Thyroid gland (tissue), 4 donors: ENCODE measurements at regions not wholly inside any gene's neighbourhood (a gene's known extent, or its start where the extent isn't known, plus 50 kb on each side); places are given as distances from the start of the nearest gene placed in this dataset.

Source experiments
- DNase-seq, 2 donors: peaks; one replicate each; pipeline ENCODE4 v3.0.0-alpha.2; 2019
- H3K27ac ChIP-seq, 3 donors: fragments of 200-600 bp; sonication (generic); 1 replicate in 2 of 3; 2 replicates in 1 of 3; pipeline ENCODE4 v1.5.1; 2016 to 2019; ENCODE audit warnings: mild to moderate bottlenecking in 1 of 3, moderate library complexity in 1 of 3
- H3K27me3 ChIP-seq: fragments of 200-600 bp; sonication (generic); one replicate; pipeline ENCODE4 v1.5.1; 2019
- H3K36me3 ChIP-seq, 2 donors: fragments of 200-600 bp; sonication (generic); one replicate each; pipeline ENCODE4 v1.5.1; 2016 to 2019
- H3K4me1 ChIP-seq, 2 donors: fragments of 200-600 bp; sonication (generic); one replicate each; pipeline ENCODE4 v1.5.1; 2017 to 2019
- H3K4me3 ChIP-seq, 3 donors: fragments of 200-600 bp; sonication (generic); replicated peaks in 1 of 3; 1 replicate in 2 of 3; 2 replicates in 1 of 3; pipeline ENCODE4 v1.5.1; 2016; ENCODE audit warnings: mild to moderate bottlenecking in 1 of 3
- H3K9me3 ChIP-seq: fragments of 200-600 bp; sonication (generic); one replicate; pipeline ENCODE4 v1.5.1; 2017
- POLR2A ChIP-seq, 2 donors: fragments of 450-650 bp; IDR thresholded peaks; one replicate each; pipeline ENCODE4 v1.6.1; 2017; ENCODE audit warnings: antibody characterized with exemption in 2 of 2, mild to moderate bottlenecking in 2 of 2, moderate library complexity in 1 of 2
- WGBS, 2 donors: methylation state at CpG; one replicate each; pipeline ENCODE4 v1.1.5; 2017; 5-methylcytosine and 5-hydroxymethylcytosine counted together
- intact Hi-C: fragments of 100-400 bp; cut with DNase I; formaldehyde crosslinking; loops from one replicate; pipeline ENCODE4 v1.15.1; 2023
- TF ChIP-seq, protein P1 (sequence below), 6 experiments: fragments of 200-600 bp in 3 of 6; fragments of 450-650 bp in 3 of 6; sonication (generic) in 3 of 6; IDR thresholded peaks; one replicate each; pipeline ENCODE4 v1.5.1; 2016 to 2019; ENCODE audit warnings: antibody characterized with exemption in 6 of 6, mild to moderate bottlenecking in 2 of 6, inconsistent platforms in 1 of 6, moderate library complexity in 1 of 6

DNA sequence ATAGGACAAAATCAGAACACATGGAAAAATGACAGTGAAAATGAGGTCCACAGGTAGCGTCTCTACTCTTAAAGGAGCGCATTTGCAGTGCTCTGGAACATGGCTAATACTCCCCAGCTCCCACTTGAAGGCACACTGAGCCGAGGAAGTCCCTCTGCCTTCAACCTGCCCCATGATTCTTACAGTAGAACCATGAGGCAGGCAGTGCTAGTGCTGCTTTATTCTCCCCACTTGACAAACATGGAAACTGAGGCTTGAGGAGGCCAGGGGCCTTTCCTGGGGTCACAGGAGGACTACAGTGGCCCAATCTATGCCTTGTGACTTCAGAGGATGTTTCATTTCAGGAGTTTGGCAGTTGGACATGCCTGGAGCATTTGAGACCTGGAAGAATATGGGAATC lies 244.1 kb upstream of the MAF start:
- TF ChIP-seq, protein P1, sequence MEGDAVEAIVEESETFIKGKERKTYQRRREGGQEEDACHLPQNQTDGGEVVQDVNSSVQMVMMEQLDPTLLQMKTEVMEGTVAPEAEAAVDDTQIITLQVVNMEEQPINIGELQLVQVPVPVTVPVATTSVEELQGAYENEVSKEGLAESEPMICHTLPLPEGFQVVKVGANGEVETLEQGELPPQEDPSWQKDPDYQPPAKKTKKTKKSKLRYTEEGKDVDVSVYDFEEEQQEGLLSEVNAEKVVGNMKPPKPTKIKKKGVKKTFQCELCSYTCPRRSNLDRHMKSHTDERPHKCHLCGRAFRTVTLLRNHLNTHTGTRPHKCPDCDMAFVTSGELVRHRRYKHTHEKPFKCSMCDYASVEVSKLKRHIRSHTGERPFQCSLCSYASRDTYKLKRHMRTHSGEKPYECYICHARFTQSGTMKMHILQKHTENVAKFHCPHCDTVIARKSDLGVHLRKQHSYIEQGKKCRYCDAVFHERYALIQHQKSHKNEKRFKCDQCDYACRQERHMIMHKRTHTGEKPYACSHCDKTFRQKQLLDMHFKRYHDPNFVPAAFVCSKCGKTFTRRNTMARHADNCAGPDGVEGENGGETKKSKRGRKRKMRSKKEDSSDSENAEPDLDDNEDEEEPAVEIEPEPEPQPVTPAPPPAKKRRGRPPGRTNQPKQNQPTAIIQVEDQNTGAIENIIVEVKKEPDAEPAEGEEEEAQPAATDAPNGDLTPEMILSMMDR (IDR thresholded peaks at IDR 0.05) = no peak
- TF ChIP-seq POLR2A (IDR thresholded peaks at IDR 0.05) = no peak
- 89 to 94% methylated on average over 3 of the region's 3 CpGs for WGBS, 2 donors
- Histone ChIP-seq H3K9me3 (no peaks in the 10 kb centered on the region), H3K4me3 (no peak overlapping the region), H3K36me3 (no peaks in the 10 kb centered on the region), H3K4me1 (no peaks in the 10 kb centered on the region), H3K27ac (no peak overlapping the region), H3K27me3 (no peaks in the 10 kb centered on the region)
- intact Hi-C loops = no loop called here
- no peak for DNase-seq

DNA sequence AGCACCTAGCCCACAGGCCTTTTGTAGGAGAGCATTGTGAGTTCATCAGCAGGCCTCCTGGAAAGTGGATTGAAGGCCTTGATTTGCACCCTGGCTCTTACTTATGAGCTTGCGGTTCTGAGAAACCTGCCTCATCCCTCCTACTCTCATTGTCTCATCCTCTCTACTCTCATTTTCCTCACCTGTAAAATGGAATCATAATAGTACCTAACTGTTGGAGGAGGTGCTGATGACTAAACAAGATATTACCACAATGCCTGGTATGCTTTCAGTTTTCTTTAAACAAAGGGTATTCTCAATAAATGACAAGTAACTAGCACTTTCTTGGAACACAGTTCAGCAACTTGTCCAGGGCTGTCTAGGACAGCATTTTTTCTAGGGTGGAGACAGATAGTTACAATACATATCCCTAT lies 243.1 kb upstream of the MAF start:
- intact Hi-C loops = no loop called here
- Histone ChIP-seq H3K27me3 (no peaks in the 10 kb centered on the region), H3K36me3 (no peaks in the 10 kb centered on the region), H3K9me3 (no peaks in the 10 kb centered on the region), H3K4me1 (no peaks in the 10 kb centered on the region), H3K27ac (no peak overlapping the region), H3K4me3 (no peak overlapping the region)
- no peak for DNase-seq
- 93 to 97% methylated on average over 1 of the region's 1 CpG for WGBS, 2 donors
- TF ChIP-seq POLR2A (IDR thresholded peaks at IDR 0.05) = no peak
- TF ChIP-seq, protein P1 (IDR thresholded peaks at IDR 0.05) = no peak

DNA sequence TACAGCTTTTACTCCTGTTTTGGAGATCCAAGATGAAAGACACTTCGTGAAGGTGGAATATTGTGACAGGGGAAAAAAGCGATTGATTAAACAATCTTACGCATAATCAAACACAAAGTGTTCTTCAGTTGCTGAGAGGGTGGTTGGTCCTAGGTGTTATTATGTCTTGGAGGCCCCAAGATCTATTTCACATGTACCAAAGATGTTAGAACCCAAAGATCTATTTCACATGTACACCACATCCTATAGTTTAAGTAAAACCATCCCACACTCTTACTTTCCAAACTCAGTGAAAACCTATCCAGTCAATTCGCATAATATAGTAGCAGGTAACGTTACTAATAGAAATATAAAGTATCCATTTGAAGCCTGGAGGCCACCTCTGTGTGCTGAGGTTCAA lies 242.6 kb upstream of the MAF start:
- Histone ChIP-seq H3K36me3 (no peaks in the 10 kb centered on the region), H3K27me3 (no peaks in the 10 kb centered on the region), H3K4me1 (no peaks in the 10 kb centered on the region), H3K9me3 (no peaks in the 10 kb centered on the region), H3K27ac (no peak overlapping the region), H3K4me3 (no peak overlapping the region)
- intact Hi-C loops = no loop called here
- DNase-seq = no peak
- 95 to 98% methylated on average over 5 of the region's 5 CpGs for WGBS, 2 donors
- no peak for TF ChIP-seq POLR2A (IDR thresholded peaks at IDR 0.05)

DNA sequence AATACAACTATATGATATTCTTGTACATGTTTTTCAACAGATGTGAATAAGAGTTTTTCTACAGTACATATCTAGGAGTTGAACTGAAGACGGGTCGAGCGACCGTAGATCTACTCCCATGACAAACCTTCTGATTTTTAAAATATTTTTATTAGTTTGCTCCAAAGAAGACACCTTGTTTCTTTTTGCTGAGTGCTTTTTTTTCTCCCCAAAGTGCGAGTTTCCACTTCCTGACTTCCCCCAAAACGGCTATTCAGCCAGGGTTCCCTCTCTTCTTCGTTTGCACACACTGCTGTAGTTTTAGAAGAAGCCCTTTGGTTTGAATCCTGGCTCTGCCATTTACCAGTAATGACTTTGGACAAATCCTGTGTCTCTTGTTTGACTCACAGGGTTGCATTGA lies 241.7 kb upstream of the MAF start:
- 90% methylated on average over 7 of the region's 7 CpGs for WGBS, 2 donors
- intact Hi-C loops = no loop called here
- Histone ChIP-seq H3K27me3 (no peaks in the 10 kb centered on the region), H3K4me3 (no peak overlapping the region), H3K4me1 (no peaks in the 10 kb centered on the region), H3K36me3 (no peaks in the 10 kb centered on the region), H3K27ac (no peak overlapping the region), H3K9me3 (no peaks in the 10 kb centered on the region)
- DNase-seq = no peak
- TF ChIP-seq, protein P1 (IDR thresholded peaks at IDR 0.05) = no peak
- no peak for TF ChIP-seq POLR2A (IDR thresholded peaks at IDR 0.05)

DNA sequence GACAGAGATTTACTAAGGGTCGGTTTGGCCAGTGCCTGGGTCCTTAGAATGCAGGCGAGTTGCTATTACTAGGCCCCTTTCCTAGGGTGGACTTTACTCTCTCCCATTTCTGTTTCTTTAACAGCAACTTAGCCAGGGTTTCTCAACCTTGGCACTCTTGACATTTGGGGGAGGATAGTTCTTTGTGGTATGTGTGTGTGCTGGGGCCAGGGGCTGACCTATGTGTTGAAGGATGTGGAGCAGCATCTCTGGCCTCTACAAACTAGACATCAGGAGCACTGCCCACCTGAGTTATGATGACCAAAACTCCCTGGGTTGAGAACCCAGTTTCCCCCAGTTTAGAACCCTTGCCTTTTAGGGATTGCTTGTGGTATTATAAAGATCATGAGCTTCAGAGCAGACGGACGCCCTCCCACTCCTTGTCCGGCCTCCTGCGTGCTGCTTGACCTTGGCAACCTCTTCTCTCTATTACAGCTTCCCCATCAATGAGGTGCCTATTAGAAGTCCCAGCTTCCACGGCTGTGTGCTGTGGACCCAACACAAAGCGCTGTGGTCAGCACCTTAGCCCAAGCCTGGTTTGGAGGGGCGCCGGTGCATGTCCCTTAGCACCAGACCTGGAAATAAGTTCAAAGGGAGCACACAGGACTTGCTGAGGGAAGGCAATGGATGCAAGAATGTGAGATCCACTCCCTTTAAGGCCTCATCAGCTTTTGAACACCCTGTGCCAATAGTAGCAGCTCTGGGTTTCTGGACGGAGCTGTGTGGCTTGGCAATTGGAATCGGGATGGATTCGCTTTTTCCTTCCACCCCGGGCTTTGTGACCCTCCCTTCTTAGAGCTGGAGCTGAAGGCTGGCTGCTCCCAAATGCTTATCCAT lies 239.2 kb upstream of the MAF start:
- WGBS, 2 donors = 83 to 86% methylated on average over 14 of the region's 14 CpGs
- Histone ChIP-seq H3K27me3 (no peaks in the 10 kb centered on the region), H3K4me3 (no peak overlapping the region), H3K27ac (no peak overlapping the region), H3K36me3 (no peaks in the 10 kb centered on the region), H3K4me1 (no peaks in the 10 kb centered on the region), H3K9me3 (no peaks in the 10 kb centered on the region)
- no peak for DNase-seq
- TF ChIP-seq, protein P1 (IDR thresholded peaks at IDR 0.05) = no peak
- TF ChIP-seq POLR2A (IDR thresholded peaks at IDR 0.05) = no peak
- intact Hi-C loops = no loop called here
